ENCODE measurements at regions not wholly inside any gene's neighbourhood (a gene's known extent, or its start where the extent isn't known, plus 50 kb on each side); places are given as distances from the start of the nearest gene placed in this dataset.

GRCh38 chr14:51518711-51519110 is 133.0 kb upstream of the FRMD6 start:
- ATAC-seq (no peak), DNase-seq (ENCODE audit: missing footprints) (no peak)
- intact Hi-C loops (cut with DNase I): no loop called here

- intact Hi-C loops (cut with DNase I): no loop called here
- DNase-seq (ENCODE audit: missing footprints): no peak
- ATAC-seq: no peak
Measured at GRCh38 chr14:51520087-51520486, 131.6 kb upstream of the FRMD6 start.

- ATAC-seq: no peak
- DNase-seq (ENCODE audit: missing footprints): no peak
- intact Hi-C loops (cut with DNase I): no loop called here
Measured at GRCh38 chr14:51521764-51522163, 129.9 kb upstream of the FRMD6 start.

GRCh38 chr14:51523243-51523642 is 128.5 kb upstream of the FRMD6 start:
- no peak for DNase-seq (ENCODE audit: missing footprints)
- ATAC-seq: no peak
- intact Hi-C loops (cut with DNase I): no loop called here

- intact Hi-C loops (cut with DNase I): no loop called here
- ATAC-seq (no peak), DNase-seq (ENCODE audit: missing footprints) (no peak)
Measured at GRCh38 chr14:51525739-51526138, 126.0 kb upstream of the FRMD6 start.

- ATAC-seq (no peak), DNase-seq (ENCODE audit: missing footprints) (no peak)
- intact Hi-C loops (cut with DNase I): no loop called here
Measured at GRCh38 chr14:51527073-51527472, 124.6 kb upstream of the FRMD6 start.

- DNase-seq (ENCODE audit: missing footprints) (no peak), ATAC-seq (no peak)
- intact Hi-C loops (cut with DNase I): no loop called here
Measured at GRCh38 chr14:51529736-51530135, 122.0 kb upstream of the FRMD6 start.

- intact Hi-C loops (cut with DNase I): no loop called here
- DNase-seq (ENCODE audit: missing footprints): no peak
- ATAC-seq: no peak
Measured at GRCh38 chr14:51533160-51533559, 118.5 kb upstream of the FRMD6 start.

GRCh38 chr14:51533872-51534553 is 117.7 kb upstream of the FRMD6 start:
- intact Hi-C loops (cut with DNase I): no loop called here
- DNase-seq (ENCODE audit: missing footprints): no peak
- ATAC-seq: no peak

- intact Hi-C loops (cut with DNase I): no loop called here
- DNase-seq (ENCODE audit: missing footprints): no peak
- ATAC-seq: no peak
Measured at GRCh38 chr14:51534610-51535011, 117.1 kb upstream of the FRMD6 start.

- ATAC-seq (no peak), DNase-seq (ENCODE audit: missing footprints) (no peak)
- intact Hi-C loops (cut with DNase I): no loop called here
Measured at GRCh38 chr14:51535443-51536044, 116.2 kb upstream of the FRMD6 start.

- intact Hi-C loops (cut with DNase I): no loop called here
- DNase-seq (ENCODE audit: missing footprints) (no peak), ATAC-seq (no peak)
Measured at GRCh38 chr14:51538973-51539372, 112.7 kb upstream of the FRMD6 start.

- DNase-seq (ENCODE audit: missing footprints) (no peak), ATAC-seq (no peak)
- intact Hi-C loops (cut with DNase I): no loop called here
Measured at GRCh38 chr14:51539571-51540037, 112.1 kb upstream of the FRMD6 start.

- intact Hi-C loops (cut with DNase I): no loop called here
- DNase-seq (ENCODE audit: missing footprints) (no peak), ATAC-seq (no peak)
Measured at GRCh38 chr14:51540364-51540763, 111.3 kb upstream of the FRMD6 start.

GRCh38 chr14:51544471-51544870 is 107.2 kb upstream of the FRMD6 start:
- intact Hi-C loops (cut with DNase I): no loop called here
- DNase-seq (ENCODE audit: missing footprints): no peak
- no peak for ATAC-seq

GRCh38 chr14:51544901-51545300 is 106.8 kb upstream of the FRMD6 start:
- intact Hi-C loops (cut with DNase I): no loop called here
- no peak for DNase-seq (ENCODE audit: missing footprints)
- no peak for ATAC-seq

GRCh38 chr14:51545396-51545795 is 106.3 kb upstream of the FRMD6 start:
- no peak for DNase-seq (ENCODE audit: missing footprints)
- ATAC-seq: no peak
- intact Hi-C loops (cut with DNase I): no loop called here

- ATAC-seq: no peak
- intact Hi-C loops (cut with DNase I): no loop called here
- no peak for DNase-seq (ENCODE audit: missing footprints)
Measured at GRCh38 chr14:51546099-51546498, 105.6 kb upstream of the FRMD6 start.

- no peak for DNase-seq (ENCODE audit: missing footprints)
- intact Hi-C loops (cut with DNase I): no loop called here
- no peak for ATAC-seq
Measured at GRCh38 chr14:51546603-51547258, 105.0 kb upstream of the FRMD6 start.

GRCh38 chr14:51547260-51547659 is 104.5 kb upstream of the FRMD6 start:
- ATAC-seq (peak; percentile 89), DNase-seq (ENCODE audit: missing footprints) (no peak)
- intact Hi-C loops (cut with DNase I): no loop called here
